ENCODE measurements at regions not wholly inside any gene's neighbourhood (a gene's known extent, or its start where the extent isn't known, plus 50 kb on each side); places are given as distances from the start of the nearest gene placed in this dataset.
"Not testable (repeated sequence)": the region's sequence is repeated elsewhere in the genome, so short reads cannot be mapped to it uniquely, and the experiment has no call there.

GRCh38 chr13:42373048-42373812 is 101.3 kb downstream of the AKAP11 start:
- peak; percentile 11 to 31 for ATAC-seq

DNA sequence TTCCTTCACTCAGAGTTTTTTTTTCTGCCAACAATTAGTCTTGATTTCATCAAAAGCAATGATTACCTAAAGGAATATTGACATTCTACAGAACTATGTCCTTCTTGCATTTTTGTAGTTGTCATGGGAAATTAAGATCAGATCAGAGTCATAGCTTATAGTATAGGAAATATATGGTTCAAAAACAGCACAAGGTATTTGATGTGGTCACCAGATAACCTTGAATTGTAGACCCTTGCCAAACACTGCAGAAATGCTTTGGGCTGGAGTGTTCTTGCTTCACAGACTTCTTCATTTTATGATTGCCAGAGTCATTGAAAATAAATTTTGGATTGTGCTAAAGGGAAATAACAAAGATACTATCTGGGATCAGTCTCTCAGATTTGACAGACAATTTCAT is 103.7 kb downstream of the AKAP11 start:
- ATAC-seq = no peak

DNA sequence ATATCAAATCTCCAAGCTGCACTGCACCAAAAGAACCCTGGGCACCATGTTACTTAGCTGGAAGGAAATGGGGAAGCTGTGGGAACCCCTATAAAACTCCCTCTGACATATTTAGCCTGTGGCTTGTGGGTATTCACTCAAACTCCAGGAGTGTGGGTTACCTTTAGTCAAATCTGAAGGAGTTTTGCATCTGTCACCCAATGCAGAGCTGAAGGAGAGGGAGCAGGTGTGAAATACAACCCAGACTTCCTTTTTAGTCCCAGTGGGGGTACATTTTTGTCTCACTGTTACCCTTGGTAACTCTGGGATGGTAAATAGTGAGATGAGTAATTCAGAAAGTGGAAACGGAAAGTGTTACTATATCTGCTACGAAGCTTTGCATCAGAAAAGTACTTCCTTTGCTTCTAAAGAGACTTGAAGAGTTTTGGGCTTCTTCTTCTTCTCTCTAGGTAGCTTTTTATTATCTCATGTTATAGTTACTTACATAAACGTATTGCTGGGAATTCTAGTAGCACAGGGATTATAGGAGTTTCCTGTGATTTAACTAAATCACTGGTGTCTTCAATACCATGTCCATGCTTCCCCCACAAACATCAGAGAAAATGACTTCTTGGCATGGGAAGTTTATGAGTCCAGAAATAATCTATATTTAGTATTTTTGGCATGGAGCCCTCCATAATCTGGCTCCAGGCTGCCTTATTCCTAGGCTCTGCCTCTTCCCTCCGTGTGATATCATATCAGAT is 105.9 kb downstream of the AKAP11 start:
- peak; percentile 70 to 75 for ATAC-seq

DNA sequence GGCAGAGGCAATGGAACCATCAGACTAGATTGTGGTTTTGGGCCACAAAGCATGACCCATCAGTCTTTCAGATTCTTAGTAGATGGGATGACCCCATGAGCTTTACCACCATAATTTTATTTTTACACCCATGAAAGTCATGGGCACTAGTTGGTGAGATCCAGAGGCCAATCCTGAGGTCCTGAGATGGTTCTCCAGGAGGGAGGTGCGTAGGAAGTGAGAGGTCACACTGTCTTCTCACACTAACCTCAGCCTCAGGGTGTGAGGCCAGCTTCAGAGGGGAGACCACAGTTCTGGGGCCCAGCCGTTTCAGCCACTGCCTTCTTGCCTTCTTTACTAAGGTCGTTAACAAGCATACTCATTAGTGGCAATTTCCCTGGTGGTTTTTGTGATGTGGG is 106.4 kb downstream of the AKAP11 start:
- peak in 1 of 2 donors; percentile 39 for ATAC-seq

- no peak for ATAC-seq
Observed at GRCh38 chr13:42379241-42379640, 107.3 kb downstream of the AKAP11 start.

GRCh38 chr13:42380420-42381164 is 108.6 kb downstream of the AKAP11 start:
- peak; percentile 54 to 63 for ATAC-seq

DNA sequence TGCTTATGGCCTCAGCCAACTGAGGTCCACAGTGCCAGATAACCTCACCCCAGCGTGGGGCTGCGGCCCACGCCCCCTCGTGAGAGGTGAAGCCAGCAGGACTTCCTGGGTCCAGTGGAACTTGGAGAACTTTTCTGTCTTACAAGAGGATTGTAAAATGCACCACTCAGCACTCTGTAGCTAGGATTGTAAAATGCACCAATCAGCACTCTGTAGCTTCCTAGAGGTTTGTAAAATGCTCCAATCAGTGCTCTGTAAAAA is 109.1 kb downstream of the AKAP11 start:
- no peak for ATAC-seq

GRCh38 chr13:42381426-42381825 is 109.5 kb downstream of the AKAP11 start:
- ATAC-seq = not testable (repeated sequence)

GRCh38 chr13:42383025-42383424 is 111.1 kb downstream of the AKAP11 start:
- ATAC-seq = no peak

DNA sequence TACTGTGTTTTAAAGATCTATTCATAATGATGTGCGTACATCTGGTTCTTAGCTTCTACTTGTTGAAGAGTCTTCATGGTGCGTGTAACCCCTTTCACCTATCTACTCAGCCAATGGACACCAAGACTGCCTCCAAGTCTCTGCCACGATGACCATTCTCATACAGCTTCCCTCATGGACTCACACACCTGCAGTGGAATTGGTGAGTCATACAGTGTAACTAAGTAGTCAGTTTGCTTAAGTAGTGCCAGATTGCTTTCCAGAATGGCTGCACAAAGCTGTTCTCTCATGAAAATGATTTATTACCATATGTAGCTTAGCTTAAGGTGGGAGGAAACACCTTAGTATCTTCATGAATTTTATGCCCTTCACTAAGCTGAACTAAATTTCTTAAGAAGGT is 112.3 kb downstream of the AKAP11 start:
- peak in 1 of 2 donors; percentile 21 for ATAC-seq

GRCh38 chr13:42388326-42388725 is 116.4 kb downstream of the AKAP11 start:
- ATAC-seq = no peak

GRCh38 chr13:42389041-42389440 is 117.1 kb downstream of the AKAP11 start:
- ATAC-seq = no peak

GRCh38 chr13:42392180-42392579 is 120.2 kb downstream of the AKAP11 start:
- no peak for ATAC-seq

DNA sequence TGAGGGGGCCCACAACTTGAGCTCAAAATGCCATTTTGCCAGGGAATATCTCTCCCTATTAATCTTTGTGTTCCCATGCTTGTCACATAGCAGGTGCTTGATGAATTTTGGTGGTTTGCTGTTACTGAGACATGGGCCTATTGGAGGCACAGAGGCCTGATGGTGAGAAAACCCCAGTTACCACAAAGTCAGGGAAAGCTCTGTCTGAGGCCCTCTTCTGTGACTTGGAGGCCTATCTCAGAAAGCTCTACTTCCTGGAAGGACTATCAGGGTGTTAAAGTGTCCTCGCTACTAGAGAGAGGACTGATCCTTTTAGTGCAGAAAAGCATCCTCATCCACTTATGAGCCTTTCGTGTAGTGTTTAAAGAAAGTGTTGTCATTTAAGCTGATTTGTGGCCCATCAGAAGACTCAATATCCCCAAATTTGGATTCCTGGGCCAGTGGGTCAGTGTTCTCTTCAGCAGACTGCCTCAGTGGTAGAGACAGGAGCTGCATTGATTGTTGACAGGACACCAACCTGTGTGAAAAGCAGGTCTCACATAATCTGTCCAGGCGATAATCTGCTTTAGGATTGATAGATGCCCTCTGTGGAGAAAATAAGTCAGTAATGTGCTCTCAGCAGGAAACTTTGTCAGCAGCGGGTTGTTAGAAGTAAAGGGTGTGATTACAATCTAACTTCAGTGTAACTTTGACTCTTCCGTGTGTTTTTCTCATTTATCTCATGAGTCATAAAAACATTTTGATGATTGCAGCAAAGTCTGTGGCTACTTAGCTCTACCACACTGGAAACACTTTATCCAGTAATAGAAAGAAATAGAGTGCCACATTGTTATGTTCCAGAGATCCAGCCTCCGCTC is 121.0 kb downstream of the AKAP11 start:
- ATAC-seq = peak; percentile 68 to 69

DNA sequence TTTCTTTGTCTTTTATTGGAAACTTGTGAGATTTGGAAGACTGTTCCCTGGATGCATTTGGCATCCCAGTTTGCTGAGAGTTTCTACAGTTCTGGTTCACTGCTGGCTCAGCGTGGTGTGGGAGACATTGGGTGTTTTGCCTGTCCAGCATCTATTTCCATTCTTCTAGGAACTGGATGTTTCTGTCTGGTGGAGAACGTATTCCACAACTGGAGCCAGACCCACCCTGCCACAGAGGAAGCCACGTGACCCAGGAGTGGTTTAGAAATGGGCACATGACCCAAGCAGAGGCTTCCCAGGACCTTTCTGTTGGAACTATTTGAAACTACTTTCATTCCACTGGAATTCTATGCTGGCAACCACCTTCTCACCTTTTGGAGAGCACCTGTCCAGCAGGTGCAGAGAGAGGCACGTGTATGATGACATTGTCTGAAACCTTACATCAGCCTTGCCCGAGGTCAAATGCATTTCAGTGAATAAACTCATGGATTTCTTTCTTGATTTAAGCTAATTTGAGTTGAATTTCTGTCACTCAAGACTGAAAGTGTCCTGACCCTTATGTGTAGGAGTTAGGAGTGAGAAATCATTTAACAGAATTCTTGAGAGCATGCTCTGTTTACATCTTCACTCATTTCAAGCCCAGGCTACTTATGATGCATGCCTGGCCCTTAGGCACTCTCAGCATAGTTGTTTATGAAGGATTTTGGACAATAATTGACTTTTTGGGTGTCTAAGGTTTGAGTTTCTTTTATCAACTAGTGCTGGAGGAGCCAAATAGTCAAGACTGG is 121.8 kb downstream of the AKAP11 start:
- peak; percentile 28 to 43 for ATAC-seq

GRCh38 chr13:42394361-42394708 is 122.4 kb downstream of the AKAP11 start:
- ATAC-seq = no peak

GRCh38 chr13:42394711-42395085 is 122.7 kb downstream of the AKAP11 start:
- no peak for ATAC-seq

DNA sequence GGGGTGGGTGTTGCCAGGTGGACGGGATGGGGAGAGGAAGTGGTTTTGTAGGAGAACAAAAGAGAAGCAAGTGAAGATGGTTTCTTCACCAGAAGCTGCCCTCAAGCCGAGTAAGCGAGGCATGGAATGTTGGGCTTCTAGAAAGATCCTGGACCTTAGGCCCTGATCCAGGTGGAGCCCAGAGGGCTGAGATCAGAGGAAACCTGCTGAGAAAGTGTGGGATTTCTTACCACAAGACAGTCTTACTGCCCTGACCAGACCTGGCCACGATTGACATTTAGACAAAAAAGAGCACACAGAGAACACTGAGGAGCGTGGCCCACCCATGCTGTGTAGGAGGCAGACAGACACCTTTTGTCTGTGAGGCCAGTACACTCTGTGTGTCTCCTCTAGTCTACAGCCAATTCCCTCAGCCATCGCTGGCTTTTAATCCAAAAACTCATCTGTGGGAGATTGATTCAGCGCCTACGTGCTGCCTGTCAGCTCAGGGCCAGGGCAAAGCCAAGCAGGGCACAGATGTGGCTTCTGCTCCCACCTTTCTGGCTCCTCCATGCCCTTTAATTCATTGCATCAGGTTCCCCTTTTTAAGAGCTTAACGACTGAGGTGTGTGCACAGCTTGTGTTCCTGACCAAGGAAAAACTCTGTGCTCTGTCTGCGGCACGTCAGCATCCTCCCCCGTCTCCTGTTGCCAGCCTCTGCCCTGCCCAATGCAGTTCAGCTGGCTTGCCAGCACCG is 123.3 kb downstream of the AKAP11 start:
- no peak for ATAC-seq

DNA sequence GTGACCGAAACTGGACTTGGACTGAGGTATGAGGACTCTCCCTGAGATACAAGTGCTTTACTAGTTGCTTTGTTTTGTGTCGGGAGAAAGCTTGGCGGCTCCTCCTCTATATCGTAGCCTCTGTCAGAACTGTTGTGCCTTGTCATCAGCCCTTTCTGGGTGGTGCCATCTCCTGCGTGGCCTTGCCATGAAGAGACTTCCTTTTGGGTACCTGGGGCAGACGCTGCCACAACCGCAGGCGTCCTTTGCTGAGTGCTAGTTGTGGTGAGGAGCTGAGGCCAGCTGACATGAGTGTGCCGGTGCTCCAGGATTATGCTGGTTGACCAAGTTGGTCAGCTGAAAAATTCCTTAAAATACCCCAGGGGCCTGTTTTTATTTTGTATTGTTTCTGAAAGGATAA is 124.5 kb downstream of the AKAP11 start:
- peak; percentile 33 to 37 for ATAC-seq

- ATAC-seq = no peak
Observed at GRCh38 chr13:42396901-42397655, 125.1 kb downstream of the AKAP11 start.

DNA sequence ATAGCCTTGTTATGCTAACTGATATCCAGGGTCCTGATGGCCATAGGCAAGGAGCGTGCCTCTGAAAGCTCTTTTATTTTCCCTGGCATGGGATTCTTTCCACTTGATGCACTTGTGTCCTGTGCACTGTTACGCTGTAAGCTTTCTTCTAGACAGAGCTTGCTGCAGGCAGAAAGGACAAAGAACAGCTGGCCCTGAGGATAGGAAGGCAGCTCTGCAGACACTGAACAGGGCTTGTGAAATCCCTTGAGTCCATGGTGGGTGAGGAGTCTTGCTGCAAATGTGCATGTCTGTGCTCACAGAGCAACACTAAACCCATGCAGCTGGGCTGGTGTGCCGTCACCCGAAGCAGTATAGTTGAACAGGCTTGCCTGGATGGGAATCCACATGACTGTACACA is 126.6 kb downstream of the AKAP11 start:
- no peak for ATAC-seq
